Neural progenitor cell (in vitro differentiated cells): ENCODE measurements at regions not wholly inside any gene's neighbourhood (a gene's known extent, or its start where the extent isn't known, plus 50 kb on each side); places are given as distances from the start of the nearest gene placed in this dataset.
"Not testable (repeated sequence)": the region's sequence is repeated elsewhere in the genome, so short reads cannot be mapped to it uniquely, and the experiment has no call there.

Experiments
- DNase-seq: peaks from one replicate; pipeline ENCODE4 v3.0.0-alpha.2; 2016; ENCODE audit warnings: low spot score
- H2AFZ ChIP-seq: fragments of 200-600 bp; sonication (generic); replicated peaks from 2 replicates; pipeline ENCODE4 v1.6.1; 2016; ENCODE audit warnings: antibody characterized with exemption
- H3F3A ChIP-seq: fragments of 200-600 bp; sonication (generic); 2 replicates; pipeline ENCODE4 v1.6.1; 2016; ENCODE audit warnings: antibody characterized with exemption, low read depth
- H3K27ac ChIP-seq: fragments of 200-600 bp; sonication (generic); 2 replicates; pipeline ENCODE4 v1.5.1; 2016; ENCODE audit warnings: mild to moderate bottlenecking
- H3K27me3 ChIP-seq: fragments of 200-600 bp; sonication (generic); 2 replicates; pipeline ENCODE4 v1.6.1; 2016; ENCODE audit warnings: mild to moderate bottlenecking, moderate library complexity
- H3K36me3 ChIP-seq: fragments of 200-600 bp; sonication (generic); 2 replicates; pipeline ENCODE4 v1.5.1; 2016
- H3K4me1 ChIP-seq: fragments of 200-600 bp; sonication (generic); 2 replicates; pipeline ENCODE4 v1.6.1; 2016; ENCODE audit warnings: mixed run types
- H3K4me2 ChIP-seq: fragments of 200-600 bp; sonication (generic); 2 replicates; pipeline ENCODE4 v1.6.1; 2016
- H3K4me3 ChIP-seq: fragments of 200-600 bp; sonication (generic); 2 replicates; pipeline ENCODE4 v1.5.1; 2016
- H3K79me2 ChIP-seq: fragments of 200-600 bp; sonication (generic); 2 replicates; pipeline ENCODE4 v1.6.1; 2016; ENCODE audit warnings: low read depth
- H3K9ac ChIP-seq: fragments of 200-600 bp; sonication (generic); 2 replicates; pipeline ENCODE4 v1.6.1; 2016
- H3K9me3 ChIP-seq: fragments of 200-600 bp; sonication (generic); 2 replicates; pipeline ENCODE4 v1.5.1; 2016; ENCODE audit warnings: low read depth
- H4K20me1 ChIP-seq: fragments of 200-600 bp; sonication (generic); 2 replicates; pipeline ENCODE4 v1.6.1; 2016; ENCODE audit warnings: low read depth
- H3K27ac Mint-ChIP-seq: 3 replicates; pipeline ENCODE4 v1.8.0; 2021; ENCODE audit warnings: mixed read lengths
- H3K27me3 Mint-ChIP-seq: 2 replicates; pipeline ENCODE4 v1.8.0; 2022; ENCODE audit warnings: low read depth, mild to moderate bottlenecking, inconsistent platforms, moderate library complexity, mixed read lengths; ENCODE audit not compliant: insufficient read depth
- H3K36me3 Mint-ChIP-seq: 3 replicates; pipeline ENCODE4 v1.8.0; 2021; ENCODE audit warnings: mixed read lengths
- H3K4me1 Mint-ChIP-seq: 3 replicates; pipeline ENCODE4 v1.8.0; 2021; ENCODE audit warnings: mixed read lengths
- H3K4me3 Mint-ChIP-seq: 3 replicates; pipeline ENCODE4 v1.8.0; 2021; ENCODE audit warnings: mild to moderate bottlenecking, moderate library complexity, mixed read lengths
- H3K9me3 Mint-ChIP-seq: 3 replicates; pipeline ENCODE4 v1.8.0; 2020; ENCODE audit warnings: mixed read lengths

GRCh38 chr14:19161251-19162033 lies 194.2 kb downstream of the POTEM start:
- not testable (repeated sequence) for H3F3A ChIP-seq

GRCh38 chr14:19162034-19162706 lies 194.9 kb downstream of the POTEM start:
- H3K9me3 ChIP-seq: peaks cover 14% of the 10 kb centered on the region
- peaks cover 15% of the 10 kb centered on the region for H3K9me3 Mint-ChIP-seq
- not testable (repeated sequence) for H4K20me1 ChIP-seq, H3K27me3 ChIP-seq, H3K36me3 ChIP-seq, H3K27ac Mint-ChIP-seq, H3K4me2 ChIP-seq, H2AFZ ChIP-seq, H3K4me1 Mint-ChIP-seq, H3F3A ChIP-seq, H3K36me3 Mint-ChIP-seq, H3K4me1 ChIP-seq, H3K27me3 Mint-ChIP-seq, H3K79me2 ChIP-seq, H3K27ac ChIP-seq, DNase-seq, H3K4me3 Mint-ChIP-seq, H3K4me3 ChIP-seq, H3K9ac ChIP-seq

More at GRCh38 chr14:19161251-19162033, 194.2 kb downstream of the POTEM start:
- H3K4me1 ChIP-seq, H3K27me3 ChIP-seq, H3K36me3 Mint-ChIP-seq, H3K79me2 ChIP-seq, H3K4me3 ChIP-seq, H3K4me3 Mint-ChIP-seq, H3K4me2 ChIP-seq, DNase-seq, H3K27ac Mint-ChIP-seq, H4K20me1 ChIP-seq, H2AFZ ChIP-seq, H3K27me3 Mint-ChIP-seq, H3K4me1 Mint-ChIP-seq, H3K27ac ChIP-seq, H3K36me3 ChIP-seq, H3K9ac ChIP-seq: not testable (repeated sequence)
- peaks cover 14% of the 10 kb centered on the region for H3K9me3 ChIP-seq
- H3K9me3 Mint-ChIP-seq: peaks cover 13% of the 10 kb centered on the region

- not testable (repeated sequence) for H3K79me2 ChIP-seq, H4K20me1 ChIP-seq, H3K4me3 Mint-ChIP-seq, H3F3A ChIP-seq, H3K4me1 Mint-ChIP-seq, H3K4me2 ChIP-seq, H3K4me1 ChIP-seq, H3K36me3 ChIP-seq, H3K9ac ChIP-seq, H2AFZ ChIP-seq, H3K27ac Mint-ChIP-seq, DNase-seq, H3K36me3 Mint-ChIP-seq, H3K27ac ChIP-seq, H3K4me3 ChIP-seq, H3K27me3 ChIP-seq, H3K27me3 Mint-ChIP-seq
- H3K9me3 Mint-ChIP-seq: peaks cover 19% of the 10 kb centered on the region
- peaks cover 20% of the 10 kb centered on the region for H3K9me3 ChIP-seq
These were observed 195.7 kb downstream of the POTEM start for GRCh38 chr14:19162920-19163319.

GRCh38 chr14:19163891-19164290 lies 196.7 kb downstream of the POTEM start:
- H4K20me1 ChIP-seq, H3K4me1 ChIP-seq, H3K4me2 ChIP-seq, H3K4me1 Mint-ChIP-seq, DNase-seq, H3K9ac ChIP-seq, H3K36me3 Mint-ChIP-seq, H3F3A ChIP-seq, H3K4me3 ChIP-seq, H3K27me3 Mint-ChIP-seq, H3K79me2 ChIP-seq, H3K27ac ChIP-seq, H3K27me3 ChIP-seq, H3K4me3 Mint-ChIP-seq, H3K36me3 ChIP-seq, H2AFZ ChIP-seq, H3K27ac Mint-ChIP-seq: not testable (repeated sequence)
- H3K9me3 ChIP-seq: peaks cover 25% of the 10 kb centered on the region
- H3K9me3 Mint-ChIP-seq: peaks cover 25% of the 10 kb centered on the region

GRCh38 chr14:19164426-19164825 lies 197.2 kb downstream of the POTEM start:
- not testable (repeated sequence) for H3K4me3 Mint-ChIP-seq, H2AFZ ChIP-seq, H3K9ac ChIP-seq, H3K36me3 ChIP-seq, H3K36me3 Mint-ChIP-seq, H3K27ac Mint-ChIP-seq, H3K79me2 ChIP-seq, DNase-seq, H4K20me1 ChIP-seq, H3K4me3 ChIP-seq, H3K4me1 Mint-ChIP-seq, H3K27me3 ChIP-seq, H3F3A ChIP-seq, H3K27me3 Mint-ChIP-seq, H3K27ac ChIP-seq, H3K4me1 ChIP-seq, H3K4me2 ChIP-seq
- peaks cover 25% of the 10 kb centered on the region for H3K9me3 ChIP-seq
- peaks cover 30% of the 10 kb centered on the region for H3K9me3 Mint-ChIP-seq

GRCh38 chr14:19166056-19166455 lies 198.8 kb downstream of the POTEM start:
- not testable (repeated sequence) for H3K4me3 Mint-ChIP-seq, H3K79me2 ChIP-seq, H4K20me1 ChIP-seq, H3K36me3 Mint-ChIP-seq, H3K4me1 Mint-ChIP-seq, H3F3A ChIP-seq, H3K36me3 ChIP-seq, DNase-seq, H3K9ac ChIP-seq, H3K4me2 ChIP-seq, H3K27me3 Mint-ChIP-seq, H3K27me3 ChIP-seq, H3K27ac Mint-ChIP-seq, H3K4me1 ChIP-seq, H2AFZ ChIP-seq, H3K4me3 ChIP-seq, H3K27ac ChIP-seq
- H3K9me3 ChIP-seq: peaks cover 29% of the 10 kb centered on the region
- H3K9me3 Mint-ChIP-seq: peaks cover 36% of the 10 kb centered on the region

- peaks cover 28% of the 10 kb centered on the region for H3K9me3 Mint-ChIP-seq
- not testable (repeated sequence) for H3K4me1 Mint-ChIP-seq, H3K9ac ChIP-seq, H3K4me2 ChIP-seq, DNase-seq, H3K4me3 Mint-ChIP-seq, H3K27ac Mint-ChIP-seq, H3K27me3 Mint-ChIP-seq, H2AFZ ChIP-seq, H4K20me1 ChIP-seq, H3F3A ChIP-seq, H3K36me3 Mint-ChIP-seq, H3K4me1 ChIP-seq, H3K27ac ChIP-seq, H3K79me2 ChIP-seq, H3K36me3 ChIP-seq, H3K27me3 ChIP-seq, H3K4me3 ChIP-seq
- peaks cover 19% of the 10 kb centered on the region for H3K9me3 ChIP-seq
These were observed 200.4 kb downstream of the POTEM start for GRCh38 chr14:19167454-19168190.

GRCh38 chr14:19168261-19168660 lies 201.0 kb downstream of the POTEM start:
- H3K4me3 ChIP-seq, DNase-seq, H3K4me1 Mint-ChIP-seq, H3K4me3 Mint-ChIP-seq, H3K4me1 ChIP-seq, H2AFZ ChIP-seq, H3K27me3 ChIP-seq, H3K9ac ChIP-seq, H3K36me3 ChIP-seq, H3K4me2 ChIP-seq, H3F3A ChIP-seq, H3K36me3 Mint-ChIP-seq, H4K20me1 ChIP-seq, H3K27ac Mint-ChIP-seq, H3K27me3 Mint-ChIP-seq, H3K79me2 ChIP-seq, H3K27ac ChIP-seq: not testable (repeated sequence)
- peaks cover 32% of the 10 kb centered on the region for H3K9me3 Mint-ChIP-seq
- peaks cover 23% of the 10 kb centered on the region for H3K9me3 ChIP-seq
